Upper lobe of left lung (tissue), 4 donors: ENCODE measurements at regions not wholly inside any gene's neighbourhood (a gene's known extent, or its start where the extent isn't known, plus 50 kb on each side); places are given as distances from the start of the nearest gene placed in this dataset.

Experiments
- CTCF ChIP-seq, 6 experiments: fragments of 450-650 bp in 4 of 6; fragments of 200-600 bp in 2 of 6; sonication (generic) in 2 of 6; IDR thresholded peaks; one replicate each; pipeline ENCODE4 v1.5.1; 2016 to 2019; ENCODE audit warnings: antibody characterized with exemption in 6 of 6
- EP300 ChIP-seq, 4 donors: sonication (generic); formaldehyde crosslinking; IDR thresholded peaks; one replicate each; pipeline ENCODE4 v1.5.1; 2017; ENCODE audit warnings: antibody characterized with exemption in 4 of 4, control low read depth in 2 of 4
- POLR2A ChIP-seq, 4 donors: fragments of 450-650 bp; IDR thresholded peaks; one replicate each; pipeline ENCODE4 v1.5.1; 2016 to 2017; ENCODE audit warnings: antibody characterized with exemption in 4 of 4, mild to moderate bottlenecking in 2 of 4

- no peak for TF ChIP-seq POLR2A (IDR thresholded peaks at IDR 0.05)
- no peak for TF ChIP-seq CTCF (IDR thresholded peaks at IDR 0.05)
- TF ChIP-seq EP300 (IDR thresholded peaks at IDR 0.05), result no peak
Measured at GRCh38 chr6:10140136-10140535, 274.7 kb downstream of the TFAP2A start.
